ENCODE measurements at regions not wholly inside any gene's neighbourhood (a gene's known extent, or its start where the extent isn't known, plus 50 kb on each side); places are given as distances from the start of the nearest gene placed in this dataset.
"Not testable (repeated sequence)": the region's sequence is repeated elsewhere in the genome, so short reads cannot be mapped to it uniquely, and the experiment has no call there.

GRCh38 chr2:120514521-120514920 lies 168.6 kb downstream of the INHBB start:
- H3K4me2 ChIP-seq (ENCODE audit: low read depth, low read length), result no peak overlapping the region
- no peak overlapping the region for H3K4me3 ChIP-seq (ENCODE audit: low read length)
- H3K4me1 ChIP-seq (ENCODE audit: low read length), result no peaks in the 10 kb centered on the region
- H3K9me3 ChIP-seq (replicated peaks; ENCODE audit: insufficient read depth, low read length), result no peaks in the 10 kb centered on the region
- no peaks in the 10 kb centered on the region for H3K79me2 ChIP-seq (ENCODE audit: low read length)
- H2AFZ ChIP-seq (ENCODE audit: low read length), result no peak overlapping the region
- H3K27ac ChIP-seq (ENCODE audit: low read length), result no peak overlapping the region
- no peak for DNase-seq
- no peaks in the 10 kb centered on the region for H3K36me3 ChIP-seq (replicated peaks; ENCODE audit: insufficient read depth, low read length)
- TF ChIP-seq EZH2 (optimal IDR thresholded peaks at IDR 0.05; ENCODE audit: low read depth, low read length) (no peak), EZH2phosphoT487 (IDR thresholded peaks at IDR 0.05; ENCODE audit: low read length) (no peak), CTCF (IDR thresholded peaks at IDR 0.05; ENCODE audit: low read length) (no peak)
- H3K27me3 ChIP-seq (replicated peaks; ENCODE audit: insufficient read depth, low read length), result no peaks in the 10 kb centered on the region
- H3K9ac ChIP-seq (ENCODE audit: low read length), result no peak overlapping the region
- H3F3A ChIP-seq (ENCODE audit: insufficient read depth, low read length), result no peaks in the 10 kb centered on the region
- H3K9me2 ChIP-seq (replicated peaks; ENCODE audit: insufficient read depth, low read length), result no peaks in the 10 kb centered on the region
- H4K20me1 ChIP-seq (ENCODE audit: insufficient read depth, low read length), result no peaks in the 10 kb centered on the region

GRCh38 chr2:120515066-120515758 lies 169.3 kb downstream of the INHBB start:
- not testable (repeated sequence) for H3K4me1 ChIP-seq (ENCODE audit: low read length); H3K9me2 ChIP-seq (replicated peaks; ENCODE audit: insufficient read depth, low read length); H3F3A ChIP-seq (ENCODE audit: insufficient read depth, low read length); H3K9me3 ChIP-seq (replicated peaks; ENCODE audit: insufficient read depth, low read length); H4K20me1 ChIP-seq (ENCODE audit: insufficient read depth, low read length); H3K79me2 ChIP-seq (ENCODE audit: low read length); H3K36me3 ChIP-seq (replicated peaks; ENCODE audit: insufficient read depth, low read length); H3K4me3 ChIP-seq (ENCODE audit: low read length); H3K9ac ChIP-seq (ENCODE audit: low read length); DNase-seq; H2AFZ ChIP-seq (ENCODE audit: low read length); H3K27me3 ChIP-seq (replicated peaks; ENCODE audit: insufficient read depth, low read length); H3K27ac ChIP-seq (ENCODE audit: low read length); H3K4me2 ChIP-seq (ENCODE audit: low read depth, low read length)

- Histone ChIP-seq H3K79me2 (ENCODE audit: low read length) (no peaks in the 10 kb centered on the region), H3K36me3 (replicated peaks; ENCODE audit: insufficient read depth, low read length) (no peaks in the 10 kb centered on the region), H3K4me3 (ENCODE audit: low read length) (no peak overlapping the region), H3K4me2 (ENCODE audit: low read depth, low read length) (no peak overlapping the region), H3K9me3 (replicated peaks; ENCODE audit: insufficient read depth, low read length) (no peaks in the 10 kb centered on the region), H3K9ac (ENCODE audit: low read length) (no peak overlapping the region), H3K27me3 (replicated peaks; ENCODE audit: insufficient read depth, low read length) (no peaks in the 10 kb centered on the region), H3K4me1 (ENCODE audit: low read length) (no peaks in the 10 kb centered on the region), H3K27ac (ENCODE audit: low read length) (no peak overlapping the region), H3F3A (ENCODE audit: insufficient read depth, low read length) (no peaks in the 10 kb centered on the region), H2AFZ (ENCODE audit: low read length) (no peak overlapping the region), H4K20me1 (ENCODE audit: insufficient read depth, low read length) (no peaks in the 10 kb centered on the region), H3K9me2 (replicated peaks; ENCODE audit: insufficient read depth, low read length) (no peaks in the 10 kb centered on the region)
- TF ChIP-seq CTCF (IDR thresholded peaks at IDR 0.05; ENCODE audit: low read length), result no peak
- no peak for TF ChIP-seq EZH2 (optimal IDR thresholded peaks at IDR 0.05; ENCODE audit: low read depth, low read length)
- TF ChIP-seq EZH2phosphoT487 (IDR thresholded peaks at IDR 0.05; ENCODE audit: low read length), result no peak
- DNase-seq, result no peak
Measured at GRCh38 chr2:120515759-120516678, 170.1 kb downstream of the INHBB start.

All from MM.1S (cell line).